ENCODE measurements at regions not wholly inside any gene's neighbourhood (a gene's known extent, or its start where the extent isn't known, plus 50 kb on each side); places are given as distances from the start of the nearest gene placed in this dataset.

- TF ChIP-seq EZH2phosphoT487 (IDR thresholded peaks at IDR 0.05; ENCODE audit: insufficient read depth, low read depth), result no peak
- TF ChIP-seq EZH2 (IDR thresholded peaks at IDR 0.05; ENCODE audit: insufficient read depth, poor library complexity, severe bottlenecking), result no peak
Measured at GRCh38 chr4:162494935-162495334, 331.1 kb upstream of the FSTL5 start.
